ENCODE measurements at regions not wholly inside any gene's neighbourhood (a gene's known extent, or its start where the extent isn't known, plus 50 kb on each side); places are given as distances from the start of the nearest gene placed in this dataset.

DNA sequence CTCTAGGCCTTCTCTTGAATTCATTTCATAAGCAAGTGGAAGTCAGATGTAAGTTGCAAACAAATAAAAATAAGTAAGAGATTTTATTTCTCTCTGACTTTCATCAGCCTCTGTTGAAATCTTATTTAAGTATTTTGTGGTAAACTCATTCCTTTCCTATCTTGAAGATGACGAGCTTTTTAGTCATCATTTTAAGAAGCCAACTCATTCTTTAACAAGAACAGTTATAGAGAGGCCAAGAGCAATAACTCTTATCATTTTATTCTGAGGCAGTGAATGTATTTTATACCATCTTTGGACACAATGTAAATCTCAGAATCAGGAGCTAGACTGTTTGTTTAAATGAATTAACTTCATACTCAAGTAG is 147.5 kb upstream of the MBNL1 start:
- Mint-ChIP-seq H3K9me3 (peaks cover 9% of the 10 kb centered on the region; the same call in 1 of the 2 replicates), H3K27ac (no peak overlapping the region), H3K27me3 (ENCODE audit: low read depth) (no peaks in the 10 kb centered on the region), H3K4me1 (no peaks in the 10 kb centered on the region), H3K36me3 (no peaks in the 10 kb centered on the region), H3K4me3 (no peak overlapping the region)
- ChIA-PET POLR2A (no interaction called here), CTCF (no interaction called here)
- TF ChIP-seq ZBTB21 (CRISPR knock-in tag; IDR thresholded peaks at IDR 0.05; ENCODE audit: borderline replicate concordance) (no peak), NR1H2 (CRISPR knock-in tag; IDR thresholded peaks at IDR 0.05) (no peak), ZNF416 (CRISPR knock-in tag; IDR thresholded peaks at IDR 0.05) (no peak), NFATC4 (CRISPR knock-in tag; IDR thresholded peaks at IDR 0.05) (no peak), SOX15 (CRISPR knock-in tag; IDR thresholded peaks at IDR 0.05) (no peak), HMGA2 (CRISPR knock-in tag; IDR thresholded peaks at IDR 0.05) (no peak)
- no peak for DNase-seq (ENCODE audit: low spot score)
- ATAC-seq, result no peak

DNA sequence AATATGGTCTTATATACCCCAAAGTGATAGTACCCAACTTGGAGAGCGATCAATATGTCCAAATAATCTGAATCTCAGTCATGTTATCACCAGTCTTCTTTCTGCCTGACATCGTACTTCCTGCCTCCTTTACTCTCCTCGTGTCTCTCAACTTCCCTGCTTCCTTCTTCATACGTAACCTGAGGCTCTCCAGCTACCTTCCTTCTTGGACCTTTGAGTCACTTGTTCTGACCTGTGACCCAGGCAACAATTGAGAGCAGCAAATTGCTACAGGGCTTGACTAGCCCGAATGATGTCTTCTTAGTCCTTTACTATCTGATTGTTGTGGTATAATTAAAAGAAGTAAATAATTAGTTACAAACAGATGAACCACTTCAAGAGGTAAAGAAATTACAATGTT is 145.9 kb upstream of the MBNL1 start:
- no peaks in the 10 kb centered on the region for H3K4me1 Mint-ChIP-seq
- TF ChIP-seq, protein P1, sequence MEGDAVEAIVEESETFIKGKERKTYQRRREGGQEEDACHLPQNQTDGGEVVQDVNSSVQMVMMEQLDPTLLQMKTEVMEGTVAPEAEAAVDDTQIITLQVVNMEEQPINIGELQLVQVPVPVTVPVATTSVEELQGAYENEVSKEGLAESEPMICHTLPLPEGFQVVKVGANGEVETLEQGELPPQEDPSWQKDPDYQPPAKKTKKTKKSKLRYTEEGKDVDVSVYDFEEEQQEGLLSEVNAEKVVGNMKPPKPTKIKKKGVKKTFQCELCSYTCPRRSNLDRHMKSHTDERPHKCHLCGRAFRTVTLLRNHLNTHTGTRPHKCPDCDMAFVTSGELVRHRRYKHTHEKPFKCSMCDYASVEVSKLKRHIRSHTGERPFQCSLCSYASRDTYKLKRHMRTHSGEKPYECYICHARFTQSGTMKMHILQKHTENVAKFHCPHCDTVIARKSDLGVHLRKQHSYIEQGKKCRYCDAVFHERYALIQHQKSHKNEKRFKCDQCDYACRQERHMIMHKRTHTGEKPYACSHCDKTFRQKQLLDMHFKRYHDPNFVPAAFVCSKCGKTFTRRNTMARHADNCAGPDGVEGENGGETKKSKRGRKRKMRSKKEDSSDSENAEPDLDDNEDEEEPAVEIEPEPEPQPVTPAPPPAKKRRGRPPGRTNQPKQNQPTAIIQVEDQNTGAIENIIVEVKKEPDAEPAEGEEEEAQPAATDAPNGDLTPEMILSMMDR (IDR thresholded peaks at IDR 0.05), result no peak
- TF ChIP-seq HMGA2 (CRISPR knock-in tag; IDR thresholded peaks at IDR 0.05) (no peak), FOXP1 (CRISPR knock-in tag; IDR thresholded peaks at IDR 0.05; ENCODE audit: borderline replicate concordance) (no peak), GTF2I (CRISPR knock-in tag; conservative IDR thresholded peaks at IDR 0.05) (no peak), SP1 (CRISPR knock-in tag; conservative IDR thresholded peaks at IDR 0.05) (no peak), FOXJ3 (CRISPR knock-in tag; IDR thresholded peaks at IDR 0.05; ENCODE audit: borderline replicate concordance) (no peak)
- TF ChIP-seq, protein P2, sequence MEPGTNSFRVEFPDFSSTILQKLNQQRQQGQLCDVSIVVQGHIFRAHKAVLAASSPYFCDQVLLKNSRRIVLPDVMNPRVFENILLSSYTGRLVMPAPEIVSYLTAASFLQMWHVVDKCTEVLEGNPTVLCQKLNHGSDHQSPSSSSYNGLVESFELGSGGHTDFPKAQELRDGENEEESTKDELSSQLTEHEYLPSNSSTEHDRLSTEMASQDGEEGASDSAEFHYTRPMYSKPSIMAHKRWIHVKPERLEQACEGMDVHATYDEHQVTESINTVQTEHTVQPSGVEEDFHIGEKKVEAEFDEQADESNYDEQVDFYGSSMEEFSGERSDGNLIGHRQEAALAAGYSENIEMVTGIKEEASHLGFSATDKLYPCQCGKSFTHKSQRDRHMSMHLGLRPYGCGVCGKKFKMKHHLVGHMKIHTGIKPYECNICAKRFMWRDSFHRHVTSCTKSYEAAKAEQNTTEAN (CRISPR knock-in tag; IDR thresholded peaks at IDR 0.05), result no peak
- no peak overlapping the region for H3K27ac Mint-ChIP-seq
- H3K27me3 Mint-ChIP-seq (ENCODE audit: low read depth), result no peaks in the 10 kb centered on the region
- ATAC-seq (0 out of 2 replicates have a peak, but pooled peaks have one; percentile 34), DNase-seq (ENCODE audit: low spot score) (no peak)
- H3K36me3 Mint-ChIP-seq, result no peaks in the 10 kb centered on the region
- no peaks in the 10 kb centered on the region for H3K9me3 Mint-ChIP-seq
- ChIA-PET POLR2A (no interaction called here), CTCF (no interaction called here)
- no peak overlapping the region for H3K4me3 Mint-ChIP-seq

DNA sequence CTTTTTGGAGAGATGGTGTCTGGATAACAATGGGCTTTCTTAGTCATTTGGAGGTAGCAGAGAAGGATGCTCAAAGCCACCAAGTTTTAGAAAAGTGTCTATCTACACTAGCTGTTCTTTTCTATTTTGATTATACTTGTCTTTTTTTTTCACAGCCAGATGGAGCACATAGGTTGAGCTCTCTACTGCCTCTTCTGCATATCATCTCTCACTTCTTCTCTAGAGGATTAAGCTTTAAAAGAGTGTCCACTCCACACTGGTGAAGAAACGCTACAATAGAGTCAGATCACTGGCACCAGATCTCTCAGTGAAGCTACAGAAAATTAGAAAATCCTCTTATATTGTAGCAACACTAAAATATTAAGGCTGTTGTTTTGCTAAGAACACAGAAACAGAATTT is 145.3 kb upstream of the MBNL1 start:
- H3K36me3 Mint-ChIP-seq, result no peaks in the 10 kb centered on the region
- ChIA-PET CTCF (no interaction called here), POLR2A (no interaction called here)
- no peak overlapping the region for H3K4me3 Mint-ChIP-seq
- H3K27ac Mint-ChIP-seq, result no peak overlapping the region
- ATAC-seq, result no peak
- no peaks in the 10 kb centered on the region for H3K9me3 Mint-ChIP-seq
- no peaks in the 10 kb centered on the region for H3K27me3 Mint-ChIP-seq (ENCODE audit: low read depth)
- no peak for DNase-seq (ENCODE audit: low spot score)
- no peaks in the 10 kb centered on the region for H3K4me1 Mint-ChIP-seq
- TF ChIP-seq, protein P3, sequence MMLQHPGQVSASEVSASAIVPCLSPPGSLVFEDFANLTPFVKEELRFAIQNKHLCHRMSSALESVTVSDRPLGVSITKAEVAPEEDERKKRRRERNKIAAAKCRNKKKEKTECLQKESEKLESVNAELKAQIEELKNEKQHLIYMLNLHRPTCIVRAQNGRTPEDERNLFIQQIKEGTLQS (CRISPR knock-in tag; conservative IDR thresholded peaks at IDR 0.05), result no peak
- TF ChIP-seq ZNF396 (CRISPR knock-in tag; IDR thresholded peaks at IDR 0.05; ENCODE audit: borderline replicate concordance) (no peak), FOXK1 (CRISPR knock-in tag; IDR thresholded peaks at IDR 0.05) (no peak), NR3C1 (CRISPR knock-in tag; conservative IDR thresholded peaks at IDR 0.05; ENCODE audit: low read depth) (no peak), HMGA2 (CRISPR knock-in tag; IDR thresholded peaks at IDR 0.05) (no peak)
- TF ChIP-seq, protein P4, sequence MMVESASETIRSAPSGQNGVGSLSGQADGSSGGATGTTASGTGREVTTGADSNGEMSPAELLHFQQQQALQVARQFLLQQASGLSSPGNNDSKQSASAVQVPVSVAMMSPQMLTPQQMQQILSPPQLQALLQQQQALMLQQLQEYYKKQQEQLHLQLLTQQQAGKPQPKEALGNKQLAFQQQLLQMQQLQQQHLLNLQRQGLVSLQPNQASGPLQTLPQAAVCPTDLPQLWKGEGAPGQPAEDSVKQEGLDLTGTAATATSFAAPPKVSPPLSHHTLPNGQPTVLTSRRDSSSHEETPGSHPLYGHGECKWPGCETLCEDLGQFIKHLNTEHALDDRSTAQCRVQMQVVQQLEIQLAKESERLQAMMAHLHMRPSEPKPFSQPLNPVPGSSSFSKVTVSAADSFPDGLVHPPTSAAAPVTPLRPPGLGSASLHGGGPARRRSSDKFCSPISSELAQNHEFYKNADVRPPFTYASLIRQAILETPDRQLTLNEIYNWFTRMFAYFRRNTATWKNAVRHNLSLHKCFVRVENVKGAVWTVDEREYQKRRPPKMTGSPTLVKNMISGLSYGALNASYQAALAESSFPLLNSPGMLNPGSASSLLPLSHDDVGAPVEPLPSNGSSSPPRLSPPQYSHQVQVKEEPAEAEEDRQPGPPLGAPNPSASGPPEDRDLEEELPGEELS (CRISPR knock-in tag; IDR thresholded peaks at IDR 0.05), result no peak
- TF ChIP-seq, protein P5, sequence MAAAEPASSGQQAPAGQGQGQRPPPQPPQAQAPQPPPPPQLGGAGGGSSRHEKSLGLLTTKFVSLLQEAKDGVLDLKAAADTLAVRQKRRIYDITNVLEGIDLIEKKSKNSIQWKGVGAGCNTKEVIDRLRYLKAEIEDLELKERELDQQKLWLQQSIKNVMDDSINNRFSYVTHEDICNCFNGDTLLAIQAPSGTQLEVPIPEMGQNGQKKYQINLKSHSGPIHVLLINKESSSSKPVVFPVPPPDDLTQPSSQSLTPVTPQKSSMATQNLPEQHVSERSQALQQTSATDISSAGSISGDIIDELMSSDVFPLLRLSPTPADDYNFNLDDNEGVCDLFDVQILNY (CRISPR knock-in tag; IDR thresholded peaks at IDR 0.05), result no peak
- TF ChIP-seq, protein P6, sequence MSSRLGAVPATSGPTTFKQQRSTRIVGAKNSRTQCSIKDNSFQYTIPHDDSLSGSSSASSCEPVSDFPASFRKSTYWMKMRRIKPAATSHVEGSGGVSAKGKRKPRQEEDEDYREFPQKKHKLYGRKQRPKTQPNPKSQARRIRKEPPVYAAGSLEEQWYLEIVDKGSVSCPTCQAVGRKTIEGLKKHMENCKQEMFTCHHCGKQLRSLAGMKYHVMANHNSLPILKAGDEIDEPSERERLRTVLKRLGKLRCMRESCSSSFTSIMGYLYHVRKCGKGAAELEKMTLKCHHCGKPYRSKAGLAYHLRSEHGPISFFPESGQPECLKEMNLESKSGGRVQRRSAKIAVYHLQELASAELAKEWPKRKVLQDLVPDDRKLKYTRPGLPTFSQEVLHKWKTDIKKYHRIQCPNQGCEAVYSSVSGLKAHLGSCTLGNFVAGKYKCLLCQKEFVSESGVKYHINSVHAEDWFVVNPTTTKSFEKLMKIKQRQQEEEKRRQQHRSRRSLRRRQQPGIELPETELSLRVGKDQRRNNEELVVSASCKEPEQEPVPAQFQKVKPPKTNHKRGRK (CRISPR knock-in tag; IDR thresholded peaks at IDR 0.05; ENCODE audit: borderline replicate concordance), result no peak
- TF ChIP-seq, protein P7, sequence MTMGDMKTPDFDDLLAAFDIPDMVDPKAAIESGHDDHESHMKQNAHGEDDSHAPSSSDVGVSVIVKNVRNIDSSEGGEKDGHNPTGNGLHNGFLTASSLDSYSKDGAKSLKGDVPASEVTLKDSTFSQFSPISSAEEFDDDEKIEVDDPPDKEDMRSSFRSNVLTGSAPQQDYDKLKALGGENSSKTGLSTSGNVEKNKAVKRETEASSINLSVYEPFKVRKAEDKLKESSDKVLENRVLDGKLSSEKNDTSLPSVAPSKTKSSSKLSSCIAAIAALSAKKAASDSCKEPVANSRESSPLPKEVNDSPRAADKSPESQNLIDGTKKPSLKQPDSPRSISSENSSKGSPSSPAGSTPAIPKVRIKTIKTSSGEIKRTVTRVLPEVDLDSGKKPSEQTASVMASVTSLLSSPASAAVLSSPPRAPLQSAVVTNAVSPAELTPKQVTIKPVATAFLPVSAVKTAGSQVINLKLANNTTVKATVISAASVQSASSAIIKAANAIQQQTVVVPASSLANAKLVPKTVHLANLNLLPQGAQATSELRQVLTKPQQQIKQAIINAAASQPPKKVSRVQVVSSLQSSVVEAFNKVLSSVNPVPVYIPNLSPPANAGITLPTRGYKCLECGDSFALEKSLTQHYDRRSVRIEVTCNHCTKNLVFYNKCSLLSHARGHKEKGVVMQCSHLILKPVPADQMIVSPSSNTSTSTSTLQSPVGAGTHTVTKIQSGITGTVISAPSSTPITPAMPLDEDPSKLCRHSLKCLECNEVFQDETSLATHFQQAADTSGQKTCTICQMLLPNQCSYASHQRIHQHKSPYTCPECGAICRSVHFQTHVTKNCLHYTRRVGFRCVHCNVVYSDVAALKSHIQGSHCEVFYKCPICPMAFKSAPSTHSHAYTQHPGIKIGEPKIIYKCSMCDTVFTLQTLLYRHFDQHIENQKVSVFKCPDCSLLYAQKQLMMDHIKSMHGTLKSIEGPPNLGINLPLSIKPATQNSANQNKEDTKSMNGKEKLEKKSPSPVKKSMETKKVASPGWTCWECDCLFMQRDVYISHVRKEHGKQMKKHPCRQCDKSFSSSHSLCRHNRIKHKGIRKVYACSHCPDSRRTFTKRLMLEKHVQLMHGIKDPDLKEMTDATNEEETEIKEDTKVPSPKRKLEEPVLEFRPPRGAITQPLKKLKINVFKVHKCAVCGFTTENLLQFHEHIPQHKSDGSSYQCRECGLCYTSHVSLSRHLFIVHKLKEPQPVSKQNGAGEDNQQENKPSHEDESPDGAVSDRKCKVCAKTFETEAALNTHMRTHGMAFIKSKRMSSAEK (CRISPR knock-in tag; IDR thresholded peaks at IDR 0.05; ENCODE audit: borderline replicate concordance), result no peak
